OCI-LY3 (cell line): ENCODE measurements at regions not wholly inside any gene's neighbourhood (a gene's known extent, or its start where the extent isn't known, plus 50 kb on each side); places are given as distances from the start of the nearest gene placed in this dataset.

ENCODE experiments used
- H2AFZ ChIP-seq: fragments of 200-600, 300-600 bp; shearing (Covaris generic); 2 replicates; pipeline ENCODE4 v1.6.0; 2014; ENCODE audit warnings: antibody characterized with exemption, low read depth, low read length
- H3K27ac ChIP-seq: fragments of 200-600, 300-600 bp; sonication (generic); 2 replicates; pipeline ENCODE4 v1.5.1; 2014; ENCODE audit warnings: mild to moderate bottlenecking, low read length, moderate library complexity, mixed read lengths
- H3K27me3 ChIP-seq: fragments of 200-600, 300-600 bp; sonication (generic); 2 replicates; pipeline ENCODE4 v1.6.1; 2014; ENCODE audit warnings: low read depth, low read length, mixed read lengths
- H3K36me3 ChIP-seq: fragments of 200-600, 300-600 bp; sonication (generic); replicated peaks from 2 replicates; pipeline ENCODE3; 2014; ENCODE audit warnings: low read depth, low read length, mixed read lengths
- H3K4me1 ChIP-seq: fragments of 300-600, 200-600 bp; sonication (generic); 2 replicates; pipeline ENCODE4 v1.6.1; 2014; ENCODE audit warnings: low read length, mixed read lengths
- H3K4me2 ChIP-seq: fragments of 200-600, 300-600 bp; sonication (generic); 2 replicates; pipeline ENCODE4 v1.6.1; 2014; ENCODE audit warnings: low read length, mixed read lengths
- H3K4me3 ChIP-seq: fragments of 300-600, 200-600 bp; sonication (generic); 2 replicates; pipeline ENCODE4 v1.5.1; 2014; ENCODE audit warnings: antibody characterized with exemption, mild to moderate bottlenecking, low read length, moderate library complexity
- H3K79me2 ChIP-seq: fragments of 300-600, 200-600 bp; shearing (Covaris generic); 2 replicates; pipeline ENCODE4 v1.6.1; 2014; ENCODE audit warnings: mild to moderate bottlenecking, low read length, mixed read lengths
- H3K9ac ChIP-seq: fragments of 300-600, 200-600 bp; shearing (Covaris generic); 2 replicates; pipeline ENCODE4 v1.6.0; 2014; ENCODE audit warnings: mild to moderate bottlenecking, low read length, moderate library complexity
- H3K9me3 ChIP-seq: fragments of 200-600, 300-600 bp; shearing (Covaris generic); 2 replicates; pipeline ENCODE4 v1.6.1; 2014; ENCODE audit warnings: low read length, mixed read lengths; ENCODE audit not compliant: insufficient read depth
- H4K20me1 ChIP-seq: fragments of 200-600, 300-600 bp; sonication (generic); 2 replicates; pipeline ENCODE4 v1.6.1; 2016; ENCODE audit warnings: low read length, mixed read lengths; ENCODE audit not compliant: insufficient read depth
- CTCF ChIP-seq: fragments of 200-600, 300-600 bp; sonication (generic); IDR thresholded peaks from 2 replicates; pipeline ENCODE4 v1.5.1; 2014; ENCODE audit warnings: antibody characterized with exemption, low read length, low read depth
- EZH2phosphoT487 ChIP-seq: fragments of 200-600 bp; shearing (Covaris generic); IDR thresholded peaks from 2 replicates; pipeline ENCODE4 v1.6.1; 2018; ENCODE audit warnings: antibody characterized with exemption, mixed run types, low read depth

- TF ChIP-seq CTCF = no peak
- TF ChIP-seq EZH2phosphoT487 = no peak
- no peaks in the 10 kb centered on the region for H3K9me3 ChIP-seq
Observed at GRCh38 chr13:36750046-36750445, 69.0 kb upstream of the RFXAP start.

GRCh38 chr13:36750461-36750860, 68.6 kb upstream of the RFXAP start:
- no peak overlapping the region for H3K4me3 ChIP-seq
- H3K27me3 ChIP-seq = no peaks in the 10 kb centered on the region
- no peak overlapping the region for H3K4me2 ChIP-seq
- no peak overlapping the region for H3K27ac ChIP-seq
- no peaks in the 10 kb centered on the region for H3K79me2 ChIP-seq
- H3K4me1 ChIP-seq = no peaks in the 10 kb centered on the region
- H2AFZ ChIP-seq = no peak overlapping the region
- H3K9me3 ChIP-seq = no peaks in the 10 kb centered on the region
- no peak overlapping the region for H3K9ac ChIP-seq
- H4K20me1 ChIP-seq = no peaks in the 10 kb centered on the region
- TF ChIP-seq EZH2phosphoT487 (no peak), CTCF (no peak)
- H3K36me3 ChIP-seq = no peaks in the 10 kb centered on the region

More at GRCh38 chr13:36750046-36750445, 69.0 kb upstream of the RFXAP start:
- no peak overlapping the region for H3K4me3 ChIP-seq
- H3K4me1 ChIP-seq = no peaks in the 10 kb centered on the region
- H4K20me1 ChIP-seq = no peaks in the 10 kb centered on the region
- H3K79me2 ChIP-seq = no peaks in the 10 kb centered on the region
- H3K4me2 ChIP-seq = no peak overlapping the region
- no peaks in the 10 kb centered on the region for H3K27me3 ChIP-seq
- H2AFZ ChIP-seq = no peak overlapping the region
- no peak overlapping the region for H3K9ac ChIP-seq
- H3K27ac ChIP-seq = no peak overlapping the region
- no peaks in the 10 kb centered on the region for H3K36me3 ChIP-seq

- Histone ChIP-seq H3K9ac (no peak overlapping the region), H3K4me3 (no peak overlapping the region), H3K36me3 (no peaks in the 10 kb centered on the region), H3K9me3 (no peaks in the 10 kb centered on the region), H2AFZ (no peak overlapping the region), H3K4me2 (no peak overlapping the region), H3K27me3 (no peaks in the 10 kb centered on the region), H3K79me2 (no peaks in the 10 kb centered on the region), H3K4me1 (no peaks in the 10 kb centered on the region), H3K27ac (no peak overlapping the region), H4K20me1 (no peaks in the 10 kb centered on the region)
- TF ChIP-seq CTCF (no peak), EZH2phosphoT487 (no peak)
Observed at GRCh38 chr13:36750946-36751345, 68.1 kb upstream of the RFXAP start.

DNA sequence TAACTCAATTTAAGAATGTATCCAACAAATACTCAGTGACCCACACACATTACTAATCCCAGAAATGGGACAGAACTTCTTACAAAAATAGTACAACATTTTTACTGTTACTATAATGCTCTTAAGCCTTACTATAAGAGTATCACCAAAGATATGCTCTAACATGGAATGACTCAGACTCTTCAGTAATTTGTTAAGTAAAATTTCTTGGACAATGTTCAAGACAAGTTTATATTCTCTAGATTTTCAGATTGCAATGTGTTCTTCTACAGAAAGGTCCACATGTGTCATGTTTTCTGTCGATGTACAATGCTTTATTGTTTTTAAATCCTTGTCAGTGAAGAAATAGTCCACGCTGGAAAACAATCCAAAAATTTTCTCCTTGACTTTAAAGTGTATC, 66.3 kb upstream of the RFXAP start:
- Histone ChIP-seq H3K9me3 (no peaks in the 10 kb centered on the region), H3K27ac (no peak overlapping the region), H3K79me2 (no peaks in the 10 kb centered on the region), H3K4me2 (no peak overlapping the region), H3K36me3 (no peaks in the 10 kb centered on the region), H3K9ac (no peak overlapping the region), H4K20me1 (no peaks in the 10 kb centered on the region), H3K4me3 (no peak overlapping the region), H3K27me3 (no peaks in the 10 kb centered on the region), H2AFZ (no peak overlapping the region), H3K4me1 (no peaks in the 10 kb centered on the region)
- TF ChIP-seq CTCF (no peak), EZH2phosphoT487 (no peak)
